ENCODE measurements at regions not wholly inside any gene's neighbourhood (a gene's known extent, or its start where the extent isn't known, plus 50 kb on each side); places are given as distances from the start of the nearest gene placed in this dataset.

- no peak for TF ChIP-seq CTCF (IDR thresholded peaks at IDR 0.05; ENCODE audit: low read depth, low read length, missing input control)
- TF ChIP-seq FOXA1 (IDR thresholded peaks at IDR 0.05) = no peak
- no peak for TF ChIP-seq HNF4G (IDR thresholded peaks at IDR 0.05)
These were observed 65.5 kb upstream of the HHIP start (continued) for GRCh38 chr4:144580430-144580829.

GRCh38 chr4:144582105-144582850 lies 63.7 kb upstream of the HHIP start:
- peak overlapping the region; percentile 36 to 40 for H3K27ac ChIP-seq (ENCODE audit: low read depth in 1 of 2, low read length in 2 of 2)

More at GRCh38 chr4:144582105-144582850, 63.7 kb upstream of the HHIP start:
- Histone ChIP-seq H3K27me3 (ENCODE audit: control insufficient read depth in 4 of 4, insufficient read depth in 4 of 4, low read length in 3 of 4) (no peaks in the 10 kb centered on the region), H3K9me3 (ENCODE audit: control insufficient read depth in 4 of 4, low read length in 3 of 4) (no peaks in the 10 kb centered on the region), H3K36me3 (ENCODE audit: control insufficient read depth in 4 of 4, insufficient read depth in 3 of 4, low read depth in 1 of 4, low read length in 3 of 4) (no peaks in the 10 kb centered on the region), H3K4me3 (ENCODE audit: low read depth in 1 of 3, low read length in 3 of 3) (no peak overlapping the region), H3K4me1 (ENCODE audit: control insufficient read depth in 4 of 4, insufficient read depth in 4 of 4, low read length in 3 of 4) (peaks cover 2 to 20% (median 12%) of the 10 kb centered on the region in 4 donors), H3K9ac (ENCODE audit: low read depth in 1 of 2, low read length in 2 of 2) (peak overlapping the region in 1 of 2 donors; percentile 36)
- TF ChIP-seq MAX (IDR thresholded peaks at IDR 0.05) (no peak), JUND (IDR thresholded peaks at IDR 0.05) (no peak), EGR1 (IDR thresholded peaks at IDR 0.05; ENCODE audit: low read depth in 2 of 2) (no peak), FOXA2 (IDR thresholded peaks at IDR 0.05) (no peak), HNF4A (conservative IDR thresholded peaks at IDR 0.05) (no peak), ATF3 (IDR thresholded peaks at IDR 0.05) (no peak), CTCF (IDR thresholded peaks at IDR 0.05; ENCODE audit: low read depth, low read length, missing input control) (no peak), RAD21 (IDR thresholded peaks at IDR 0.05) (no peak), TAF1 (conservative IDR thresholded peaks at IDR 0.05) (no peak), NR2F2 (IDR thresholded peaks at IDR 0.05) (no peak), SP1 (IDR thresholded peaks at IDR 0.05) (no peak), ZBTB33 (IDR thresholded peaks at IDR 0.05) (no peak), REST (IDR thresholded peaks at IDR 0.05) (no peak), RXRA (IDR thresholded peaks at IDR 0.05) (no peak), FOXA1 (IDR thresholded peaks at IDR 0.05) (no peak), YY1 (IDR thresholded peaks at IDR 0.05) (no peak)
- 65% methylated on average over 7 of the region's 7 CpGs for WGBS
- no peak for DNase-seq (ENCODE audit: low spot score)

All from liver (tissue), 8 donors.